CD14-positive monocyte (primary cell): ENCODE measurements at regions not wholly inside any gene's neighbourhood (a gene's known extent, or its start where the extent isn't known, plus 50 kb on each side); places are given as distances from the start of the nearest gene placed in this dataset.

ENCODE experiments used
- DNase-seq, 3 donors: peaks; one replicate each; pipeline ENCODE4 v3.0.0-alpha.2; 2011 to 2022
- H2AFZ ChIP-seq: 2 replicates; pipeline ENCODE4 v1.6.0; 2012; ENCODE audit warnings: mild to moderate bottlenecking, low read depth, low read length, inconsistent platforms; ENCODE audit not compliant: insufficient read depth, poor library complexity, severe bottlenecking
- H3K27ac ChIP-seq, 2 donors: 1 replicate in 1 of 2; 2 replicates in 1 of 2; pipeline ENCODE4 v1.5.1; 2012 to 2013; ENCODE audit warnings: low read length in 2 of 2, control low read depth in 1 of 2, inconsistent platforms in 1 of 2, low read depth in 1 of 2, mild to moderate bottlenecking in 1 of 2
- H3K27me3 ChIP-seq, 2 donors: one replicate each; pipeline versions ENCODE4 v1.6.0 to v1.6.1; 2011 to 2013; ENCODE audit warnings: low read length in 2 of 2; ENCODE audit not compliant: control insufficient read depth in 2 of 2, insufficient read depth in 2 of 2
- H3K36me3 ChIP-seq, 2 donors: replicated peaks in 1 of 2; 1 replicate in 1 of 2; 2 replicates in 1 of 2; pipeline versions ENCODE4 v1.5.1 to v1.6.1; 2012 to 2013; ENCODE audit warnings: low read length in 2 of 2, control low read depth in 1 of 2, inconsistent platforms in 1 of 2, mild to moderate bottlenecking in 1 of 2; ENCODE audit not compliant: insufficient read depth in 2 of 2, control insufficient read depth in 1 of 2
- H3K4me1 ChIP-seq, 2 donors: 1 replicate in 1 of 2; 2 replicates in 1 of 2; pipeline versions ENCODE4 v1.5.1 to v1.6.1; 2012 to 2013; ENCODE audit warnings: low read length in 2 of 2, control low read depth in 1 of 2, inconsistent platforms in 1 of 2, mild to moderate bottlenecking in 1 of 2, moderate library complexity in 1 of 2; ENCODE audit not compliant: insufficient read depth in 2 of 2, control insufficient read depth in 1 of 2
- H3K4me2 ChIP-seq: replicated peaks from 2 replicates; pipeline ENCODE3; 2012; ENCODE audit warnings: low read length, moderate library complexity, mild to moderate bottlenecking; ENCODE audit not compliant: poor library complexity, severe bottlenecking; ENCODE audit errors: extremely low read depth
- H3K4me3 ChIP-seq, 3 experiments: fragments of 200-600 bp in 1 of 3; sonication (generic) in 1 of 3; replicated peaks in 1 of 3; 1 replicate in 2 of 3; 2 replicates in 1 of 3; pipeline ENCODE4 v1.5.1; 2011 to 2013; ENCODE audit warnings: low read length in 3 of 3, mild to moderate bottlenecking in 3 of 3, control low read depth in 2 of 3, low read depth in 2 of 3, inconsistent platforms in 1 of 3, moderate library complexity in 1 of 3
- H3K79me2 ChIP-seq: 2 replicates; pipeline ENCODE4 v1.6.0; 2012; ENCODE audit warnings: mild to moderate bottlenecking, control low read depth, inconsistent platforms, low read length, moderate library complexity; ENCODE audit not compliant: insufficient read depth
- H3K9ac ChIP-seq: 2 replicates; pipeline ENCODE4 v1.6.0; 2017; ENCODE audit warnings: low read length, mild to moderate bottlenecking; ENCODE audit not compliant: insufficient read depth, poor library complexity, severe bottlenecking
- H3K9me3 ChIP-seq, 2 donors: replicated peaks in 1 of 2; 1 replicate in 1 of 2; 2 replicates in 1 of 2; pipeline versions ENCODE4 v1.5.1 to v1.6.1; 2012 to 2013; ENCODE audit warnings: low read length in 2 of 2, control low read depth in 1 of 2; ENCODE audit not compliant: control insufficient read depth in 1 of 2, insufficient read depth in 1 of 2
- H4K20me1 ChIP-seq: 2 replicates; pipeline ENCODE4 v1.6.0; 2012; ENCODE audit warnings: mild to moderate bottlenecking, low read length, control low read depth, moderate library complexity; ENCODE audit not compliant: insufficient read depth
- H3K27ac Mint-ChIP-seq, 7 donors: one replicate each; pipeline ENCODE4 v1.8.0; 2020; ENCODE audit warnings: mild to moderate bottlenecking in 7 of 7, mixed read lengths in 7 of 7, moderate library complexity in 6 of 7, inconsistent platforms in 2 of 7
- H3K27me3 Mint-ChIP-seq, 3 donors: one replicate each; pipeline ENCODE4 v1.8.0; 2021 to 2022; ENCODE audit warnings: low read depth in 3 of 3, mild to moderate bottlenecking in 3 of 3, mixed read lengths in 3 of 3, moderate library complexity in 3 of 3, inconsistent platforms in 1 of 3
- H3K36me3 Mint-ChIP-seq, 2 donors: one replicate each; pipeline ENCODE4 v1.8.0; 2020; ENCODE audit warnings: mixed read lengths in 2 of 2, inconsistent platforms in 1 of 2, mild to moderate bottlenecking in 1 of 2
- H3K4me1 Mint-ChIP-seq: one replicate; pipeline ENCODE4 v1.8.0; 2020; ENCODE audit warnings: mild to moderate bottlenecking, mixed read lengths
- H3K4me3 Mint-ChIP-seq, 2 donors: one replicate each; pipeline ENCODE4 v1.8.0; 2020; ENCODE audit warnings: mild to moderate bottlenecking in 2 of 2, mixed read lengths in 2 of 2, moderate library complexity in 1 of 2
- H3K9me3 Mint-ChIP-seq, 7 donors: one replicate each; pipeline ENCODE4 v1.8.0; 2020 to 2022; ENCODE audit warnings: mixed read lengths in 7 of 7, mild to moderate bottlenecking in 6 of 7, moderate library complexity in 6 of 7, inconsistent platforms in 2 of 7
- CTCF ChIP-seq: fragments of 200-600 bp; IDR thresholded peaks from one replicate; pipeline ENCODE4 v1.8.0; 2022; ENCODE audit warnings: antibody characterized with exemption, mild to moderate bottlenecking
- WGBS: methylation state at CpG from one replicate; pipeline ENCODE4 v1.1.5; 2013; ENCODE audit warnings: missing lambda C conversion rate; ENCODE audit not compliant: insufficient coverage; 5-methylcytosine and 5-hydroxymethylcytosine counted together
- intact Hi-C, 2 donors: fragments of 100-400 bp; cut with micrococcal nuclease; formaldehyde crosslinking; loops; one replicate each; pipeline versions ENCODE4 v1.15.0 to v1.15.1; 2023

- no peak for DNase-seq
- Mint-ChIP-seq H3K9me3 (peaks cover 0 to 4% (median 0%) of the 10 kb centered on the region in 7 donors), H3K36me3 (peaks cover 3% of the 10 kb centered on the region in 2 donors), H3K27me3 (peaks cover 0 to 5% (median 2%) of the 10 kb centered on the region in 3 donors), H3K4me3 (no peak overlapping the region), H3K4me1 (peaks cover 36% of the 10 kb centered on the region), H3K27ac (no peak overlapping the region)
- TF ChIP-seq CTCF, result no peak
- Histone ChIP-seq H3K4me3 (no peak overlapping the region), H3K4me2 (no peak overlapping the region), H3K4me1 (peaks cover 14 to 20% of the 10 kb centered on the region in 2 donors), H3K27ac (no peak overlapping the region), H3K9me3 (no peaks in the 10 kb centered on the region), H4K20me1 (no peaks in the 10 kb centered on the region), H2AFZ (no peak overlapping the region), H3K36me3 (no peaks in the 10 kb centered on the region), H3K79me2 (no peaks in the 10 kb centered on the region), H3K27me3 (no peaks in the 10 kb centered on the region), H3K9ac (no peak overlapping the region)
- intact Hi-C loops, result no loop called here
- WGBS, result no CpG with 5 or more reads among the region's 1 CpG
Observed at GRCh38 chr5:115465431-115465830, 79.1 kb downstream of the FEM1C start.

GRCh38 chr5:115463983-115464382 lies 80.6 kb downstream of the FEM1C start:
- H3K4me2 ChIP-seq, result no peak overlapping the region
- Mint-ChIP-seq H3K4me3 (no peak overlapping the region), H3K36me3 (peaks cover 3% of the 10 kb centered on the region in 2 donors), H3K27me3 (peaks cover 0 to 5% (median 2%) of the 10 kb centered on the region in 3 donors), H3K27ac (no peak overlapping the region), H3K4me1 (peaks cover 36% of the 10 kb centered on the region), H3K9me3 (peaks cover 0 to 4% (median 0%) of the 10 kb centered on the region in 7 donors)
- no peak overlapping the region for H2AFZ ChIP-seq
- no peaks in the 10 kb centered on the region for H4K20me1 ChIP-seq
- no peak overlapping the region for H3K9ac ChIP-seq
- H3K27ac ChIP-seq, result no peak overlapping the region
- TF ChIP-seq CTCF, result no peak
- no peak overlapping the region for H3K4me3 ChIP-seq
- no peaks in the 10 kb centered on the region for H3K36me3 ChIP-seq
- H3K9me3 ChIP-seq, result no peaks in the 10 kb centered on the region
- H3K27me3 ChIP-seq, result no peaks in the 10 kb centered on the region
- H3K79me2 ChIP-seq, result no peaks in the 10 kb centered on the region
- DNase-seq, result no peak
- intact Hi-C loops, result loop anchor here in 1 of 2 donors (5.0 kb wide), 1 partner anchor 78 kb away; the partner anchor contains the start of gene FEM1C
- peaks cover 19 to 26% of the 10 kb centered on the region in 2 donors for H3K4me1 ChIP-seq
- no CpG with 5 or more reads among the region's 1 CpG for WGBS
